ENCODE measurements at regions not wholly inside any gene's neighbourhood (a gene's known extent, or its start where the extent isn't known, plus 50 kb on each side); places are given as distances from the start of the nearest gene placed in this dataset.

- Histone ChIP-seq H3K36me3 (ENCODE audit: control insufficient read depth in 2 of 4, insufficient read depth in 4 of 4, low read length in 3 of 4) (no peaks in the 10 kb centered on the region), H2BK12ac (ENCODE audit: low read depth, low read length) (no peak overlapping the region), H3K27me3 (replicated peaks in 1 of 4; ENCODE audit: control insufficient read depth in 3 of 4, extremely low read depth in 1 of 4, insufficient read depth in 3 of 4, low read length in 3 of 4) (no peaks in the 10 kb centered on the region), H2BK5ac (ENCODE audit: low read depth, low read length) (no peak overlapping the region), H4K20me1 (replicated peaks in 1 of 2; ENCODE audit: control insufficient read depth in 1 of 2, insufficient read depth in 2 of 2, low read length in 2 of 2) (no peaks in the 10 kb centered on the region), H2AK5ac (ENCODE audit: low read depth, low read length) (no peak overlapping the region), H3K23ac (ENCODE audit: insufficient read length) (no peak overlapping the region), H4K91ac (replicated peaks; ENCODE audit: insufficient read length, low read length) (no peak overlapping the region), H3K4me1 (replicated peaks in 1 of 4; ENCODE audit: control insufficient read depth in 3 of 4, insufficient read depth in 4 of 4, low read length in 3 of 4) (no peaks in the 10 kb centered on the region), H4K8ac (ENCODE audit: extremely low read depth, insufficient read depth, low read length) (no peak overlapping the region), H3K27ac (ENCODE audit: low read depth, low read length) (no peak overlapping the region), H2AFZ (ENCODE audit: low read length) (no peak overlapping the region), H3K79me1 (ENCODE audit: low read depth, low read length) (no peaks in the 10 kb centered on the region), H3K9ac (replicated peaks in 1 of 4; ENCODE audit: extremely low read depth in 1 of 4, low read depth in 3 of 4, low read length in 3 of 4) (no peak overlapping the region), H3K4me3 (ENCODE audit: extremely low read depth in 1 of 4, insufficient read depth in 2 of 4, low read depth in 3 of 4, low read length in 4 of 4) (no peak overlapping the region), H3K18ac (ENCODE audit: extremely low read depth, low read length) (no peak overlapping the region), H3K14ac (ENCODE audit: insufficient read length) (no peak overlapping the region), H3K56ac (replicated peaks; ENCODE audit: insufficient read length, low read depth, low read length) (no peak overlapping the region), H3K4ac (replicated peaks; ENCODE audit: insufficient read length, low read depth, low read length) (no peak overlapping the region), H2BK20ac (ENCODE audit: low read length) (no peak overlapping the region), H3K79me2 (ENCODE audit: control insufficient read depth in 1 of 2, insufficient read depth in 2 of 2, low read length in 2 of 2) (no peaks in the 10 kb centered on the region), H2BK15ac (ENCODE audit: low read length) (no peak overlapping the region), H4K5ac (ENCODE audit: insufficient read length, low read depth, low read length) (no peak overlapping the region), H2BK120ac (replicated peaks; ENCODE audit: low read depth, low read length) (no peak overlapping the region), H3K23me2 (ENCODE audit: low read depth, low read length) (no peaks in the 10 kb centered on the region), H3K4me2 (ENCODE audit: insufficient read depth in 1 of 2, low read depth in 2 of 2, low read length in 2 of 2) (no peak overlapping the region), H3K9me3 (ENCODE audit: insufficient read depth in 2 of 2, low read depth in 1 of 2, low read length in 1 of 2) (peaks cover 9 to 10% of the 10 kb centered on the region in 2 experiments)
- CTCF ChIA-PET (ENCODE audit: partially characterized antibody): interaction anchor here (1.6 kb wide), 1 partner anchor 12 kb away, joined by 4 read pairs; no protein-coding TSS in a partner anchor
- FAIRE-seq: no peak
- 96 to 100% methylated on average over 1 to 3 of the region's 3 CpGs for WGBS, 2 experiments (ENCODE audit: extremely low coverage in 1 of 2, insufficient coverage in 1 of 2, insufficient read length in 1 of 2, insufficient replicate concordance in 2 of 2, low coverage in 1 of 2, low lambda C conversion rate in 2 of 2, missing lambda C conversion rate in 1 of 2)
- no peak for DNase-seq (ENCODE audit: low read depth in 1 of 2, low spot score in 2 of 2)
- TF ChIP-seq NANOG (IDR thresholded peaks at IDR 0.05; ENCODE audit: insufficient read depth, low read depth, low read length, poor library complexity, severe bottlenecking) (no peak), SP2 (IDR thresholded peaks at IDR 0.05; ENCODE audit: low read length) (no peak)
- POLR2A ChIA-PET (ENCODE audit: partially characterized antibody): no interaction called here
Observed at GRCh38 chr5:89030798-89031197, 147.8 kb upstream of the MEF2C start.
